Breast epithelium (tissue), 4 donors: ENCODE measurements at regions not wholly inside any gene's neighbourhood (a gene's known extent, or its start where the extent isn't known, plus 50 kb on each side); places are given as distances from the start of the nearest gene placed in this dataset.

Source experiments
- DNase-seq, 2 donors: peaks; one replicate each; pipeline ENCODE4 v3.0.0-alpha.2; 2019; ENCODE audit warnings: low spot score in 2 of 2
- H3K27ac ChIP-seq, 2 donors: fragments of 200-600 bp; sonication (generic) in 1 of 2; one replicate each; pipeline ENCODE4 v1.5.1; 2016 to 2019; ENCODE audit warnings: mild to moderate bottlenecking in 1 of 2
- H3K27me3 ChIP-seq, 2 donors: fragments of 200-600 bp; sonication (generic) in 1 of 2; one replicate each; pipeline versions ENCODE4 v1.5.1 to v1.6.0; 2017 to 2019; ENCODE audit warnings: control low read depth in 1 of 2, mild to moderate bottlenecking in 1 of 2
- H3K36me3 ChIP-seq: fragments of 200-600 bp; one replicate; pipeline ENCODE4 v1.5.1; 2019
- H3K4me1 ChIP-seq, 2 donors: fragments of 200-600 bp; sonication (generic); one replicate each; pipeline ENCODE4 v1.5.1; 2016 to 2019; ENCODE audit warnings: control low read depth in 1 of 2
- H3K4me3 ChIP-seq, 3 donors: fragments of 200-600 bp; sonication (generic); 1 replicate in 2 of 3; 2 replicates in 1 of 3; pipeline ENCODE4 v1.5.1; 2016 to 2019; ENCODE audit warnings: mild to moderate bottlenecking in 3 of 3, moderate library complexity in 2 of 3
- H3K9me3 ChIP-seq, 2 donors: fragments of 200-600 bp; sonication (generic) in 1 of 2; one replicate each; pipeline ENCODE4 v1.5.1; 2016 to 2019; ENCODE audit warnings: control low read depth in 1 of 2
- POLR2A ChIP-seq: fragments of 450-650 bp; IDR thresholded peaks from one replicate; pipeline ENCODE4 v1.6.1; 2016; ENCODE audit warnings: antibody characterized with exemption, mild to moderate bottlenecking, moderate library complexity
- POLR2AphosphoS5 ChIP-seq, 3 donors: sonication (generic); formaldehyde crosslinking; IDR thresholded peaks; one replicate each; pipeline ENCODE4 v1.6.1; 2017; ENCODE audit warnings: antibody characterized with exemption in 3 of 3
- intact Hi-C: fragments of 100-400 bp; cut with DNase I; formaldehyde crosslinking; loops from one replicate; pipeline ENCODE4 v1.15.1; 2023; ENCODE audit warnings: low total_unique reads
- TF ChIP-seq, protein P1 (sequence below), 3 donors: fragments of 450-650 bp; IDR thresholded peaks; one replicate each; pipeline ENCODE4 v1.5.1; 2016 to 2017; ENCODE audit warnings: antibody characterized with exemption in 3 of 3, mild to moderate bottlenecking in 3 of 3, moderate library complexity in 3 of 3

DNA sequence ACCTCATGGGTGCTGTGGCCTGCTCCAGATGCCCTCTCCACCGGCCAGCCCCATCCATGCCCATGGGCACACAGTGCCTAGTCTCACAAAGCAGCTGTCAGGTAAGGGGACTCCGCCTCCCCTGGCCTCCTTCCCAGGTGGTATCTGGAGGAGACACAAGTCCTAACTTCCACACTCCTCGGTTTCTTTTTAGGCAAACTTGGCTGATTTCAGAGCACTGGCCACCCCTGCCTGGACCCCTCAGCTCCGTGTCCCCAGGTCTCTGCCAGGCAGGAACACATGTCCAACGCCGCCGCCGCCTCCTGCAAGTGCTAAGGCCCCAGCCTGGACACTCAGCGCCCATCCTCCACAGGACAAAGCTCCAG is 324.1 kb upstream of the DIO3 start:
- intact Hi-C loops: no loop called here
- no peak overlapping the region for H3K4me3 ChIP-seq
- no peaks in the 10 kb centered on the region for H3K9me3 ChIP-seq
- no peak overlapping the region for H3K27ac ChIP-seq
- H3K27me3 ChIP-seq: peaks cover 0 to 8% of the 10 kb centered on the region in 2 donors
- H3K4me1 ChIP-seq: no peaks in the 10 kb centered on the region
- TF ChIP-seq, protein P1, sequence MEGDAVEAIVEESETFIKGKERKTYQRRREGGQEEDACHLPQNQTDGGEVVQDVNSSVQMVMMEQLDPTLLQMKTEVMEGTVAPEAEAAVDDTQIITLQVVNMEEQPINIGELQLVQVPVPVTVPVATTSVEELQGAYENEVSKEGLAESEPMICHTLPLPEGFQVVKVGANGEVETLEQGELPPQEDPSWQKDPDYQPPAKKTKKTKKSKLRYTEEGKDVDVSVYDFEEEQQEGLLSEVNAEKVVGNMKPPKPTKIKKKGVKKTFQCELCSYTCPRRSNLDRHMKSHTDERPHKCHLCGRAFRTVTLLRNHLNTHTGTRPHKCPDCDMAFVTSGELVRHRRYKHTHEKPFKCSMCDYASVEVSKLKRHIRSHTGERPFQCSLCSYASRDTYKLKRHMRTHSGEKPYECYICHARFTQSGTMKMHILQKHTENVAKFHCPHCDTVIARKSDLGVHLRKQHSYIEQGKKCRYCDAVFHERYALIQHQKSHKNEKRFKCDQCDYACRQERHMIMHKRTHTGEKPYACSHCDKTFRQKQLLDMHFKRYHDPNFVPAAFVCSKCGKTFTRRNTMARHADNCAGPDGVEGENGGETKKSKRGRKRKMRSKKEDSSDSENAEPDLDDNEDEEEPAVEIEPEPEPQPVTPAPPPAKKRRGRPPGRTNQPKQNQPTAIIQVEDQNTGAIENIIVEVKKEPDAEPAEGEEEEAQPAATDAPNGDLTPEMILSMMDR (IDR thresholded peaks at IDR 0.05): no peak
- TF ChIP-seq POLR2AphosphoS5 (IDR thresholded peaks at IDR 0.05): no peak
- TF ChIP-seq POLR2A: no peak
- H3K36me3 ChIP-seq: no peaks in the 10 kb centered on the region
- no peak for DNase-seq

DNA sequence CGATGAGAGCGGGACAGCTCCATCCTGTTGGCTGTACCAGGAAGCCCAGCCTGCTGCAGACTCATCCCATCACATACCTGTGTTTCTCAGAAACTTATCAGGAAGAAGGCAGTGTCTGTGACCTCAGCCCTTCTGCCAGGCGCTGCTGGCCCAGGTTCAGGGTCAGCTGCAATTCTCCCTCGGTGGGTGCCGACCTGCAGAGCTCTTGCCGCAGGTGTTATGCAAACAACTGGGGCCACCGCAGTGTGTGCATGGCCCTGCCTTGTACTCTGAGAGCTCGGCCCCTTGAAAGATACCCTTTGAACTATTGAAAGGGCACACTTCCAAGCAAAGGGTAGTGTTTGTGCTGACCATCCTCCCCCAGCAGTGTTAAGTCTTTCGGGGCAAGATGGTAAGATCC is 322.2 kb upstream of the DIO3 start:
- Histone ChIP-seq H3K9me3 (no peaks in the 10 kb centered on the region), H3K36me3 (no peaks in the 10 kb centered on the region), H3K27me3 (peaks cover 0 to 13% of the 10 kb centered on the region in 2 donors), H3K4me3 (no peak overlapping the region), H3K27ac (no peak overlapping the region), H3K4me1 (no peaks in the 10 kb centered on the region)
- TF ChIP-seq POLR2AphosphoS5 (IDR thresholded peaks at IDR 0.05): no peak
- TF ChIP-seq, protein P1 (IDR thresholded peaks at IDR 0.05): no peak
- TF ChIP-seq POLR2A: no peak
- DNase-seq: no peak
- intact Hi-C loops: no loop called here

DNA sequence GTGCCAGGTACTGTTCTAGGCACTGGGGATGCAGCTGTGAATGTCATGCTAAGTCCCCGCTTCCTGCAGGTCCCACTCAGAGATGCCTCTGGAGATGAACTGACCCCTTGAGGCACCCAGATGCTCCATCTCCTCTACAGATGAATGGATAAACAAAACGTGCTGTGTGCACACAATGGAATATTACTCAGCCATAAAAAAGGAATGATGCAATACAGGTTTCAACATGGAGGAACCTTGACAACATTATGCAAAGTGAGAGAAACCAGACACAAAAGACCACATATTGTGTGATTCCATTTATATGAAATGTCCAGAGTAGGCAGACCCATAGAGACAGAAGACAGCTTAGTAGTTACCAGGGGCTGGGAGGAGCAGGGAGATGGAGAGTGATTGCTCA is 320.1 kb upstream of the DIO3 start:
- Histone ChIP-seq H3K36me3 (no peaks in the 10 kb centered on the region), H3K9me3 (no peaks in the 10 kb centered on the region), H3K27me3 (peaks cover 0 to 13% of the 10 kb centered on the region in 2 donors), H3K4me3 (no peak overlapping the region), H3K27ac (no peak overlapping the region), H3K4me1 (no peaks in the 10 kb centered on the region)
- no peak for TF ChIP-seq POLR2A
- no peak for TF ChIP-seq POLR2AphosphoS5 (IDR thresholded peaks at IDR 0.05)
- TF ChIP-seq, protein P1 (IDR thresholded peaks at IDR 0.05): no peak
- intact Hi-C loops: no loop called here
- no peak for DNase-seq

DNA sequence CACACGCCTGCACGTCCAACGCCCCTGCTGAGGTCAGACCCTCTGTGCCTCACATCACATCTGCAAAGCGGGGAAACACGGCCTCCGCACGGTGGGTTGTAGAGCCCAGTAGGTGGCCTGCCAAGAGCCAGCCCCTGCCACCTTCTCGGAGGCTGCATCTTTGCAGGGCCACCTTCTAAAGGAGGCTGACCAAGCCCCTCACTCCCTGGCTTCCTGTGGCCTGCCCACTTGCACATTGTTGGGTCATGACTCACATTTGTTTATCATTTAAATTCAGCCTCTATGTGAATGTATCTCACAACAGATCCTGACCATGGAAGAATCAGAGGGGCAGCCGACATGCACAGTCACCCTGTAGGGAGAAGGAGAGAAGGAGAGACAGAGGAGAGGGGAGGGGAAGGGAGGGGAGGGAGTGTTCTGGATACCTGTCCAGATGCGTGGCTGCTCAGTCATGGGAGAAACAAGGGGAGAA is 319.5 kb upstream of the DIO3 start:
- Histone ChIP-seq H3K27me3 (peaks cover 0 to 8% of the 10 kb centered on the region in 2 donors), H3K36me3 (no peaks in the 10 kb centered on the region), H3K27ac (no peak overlapping the region), H3K9me3 (no peaks in the 10 kb centered on the region), H3K4me3 (no peak overlapping the region), H3K4me1 (no peaks in the 10 kb centered on the region)
- no peak for TF ChIP-seq POLR2AphosphoS5 (IDR thresholded peaks at IDR 0.05)
- TF ChIP-seq, protein P1 (IDR thresholded peaks at IDR 0.05): no peak
- no peak for TF ChIP-seq POLR2A
- intact Hi-C loops: no loop called here
- no peak for DNase-seq

DNA sequence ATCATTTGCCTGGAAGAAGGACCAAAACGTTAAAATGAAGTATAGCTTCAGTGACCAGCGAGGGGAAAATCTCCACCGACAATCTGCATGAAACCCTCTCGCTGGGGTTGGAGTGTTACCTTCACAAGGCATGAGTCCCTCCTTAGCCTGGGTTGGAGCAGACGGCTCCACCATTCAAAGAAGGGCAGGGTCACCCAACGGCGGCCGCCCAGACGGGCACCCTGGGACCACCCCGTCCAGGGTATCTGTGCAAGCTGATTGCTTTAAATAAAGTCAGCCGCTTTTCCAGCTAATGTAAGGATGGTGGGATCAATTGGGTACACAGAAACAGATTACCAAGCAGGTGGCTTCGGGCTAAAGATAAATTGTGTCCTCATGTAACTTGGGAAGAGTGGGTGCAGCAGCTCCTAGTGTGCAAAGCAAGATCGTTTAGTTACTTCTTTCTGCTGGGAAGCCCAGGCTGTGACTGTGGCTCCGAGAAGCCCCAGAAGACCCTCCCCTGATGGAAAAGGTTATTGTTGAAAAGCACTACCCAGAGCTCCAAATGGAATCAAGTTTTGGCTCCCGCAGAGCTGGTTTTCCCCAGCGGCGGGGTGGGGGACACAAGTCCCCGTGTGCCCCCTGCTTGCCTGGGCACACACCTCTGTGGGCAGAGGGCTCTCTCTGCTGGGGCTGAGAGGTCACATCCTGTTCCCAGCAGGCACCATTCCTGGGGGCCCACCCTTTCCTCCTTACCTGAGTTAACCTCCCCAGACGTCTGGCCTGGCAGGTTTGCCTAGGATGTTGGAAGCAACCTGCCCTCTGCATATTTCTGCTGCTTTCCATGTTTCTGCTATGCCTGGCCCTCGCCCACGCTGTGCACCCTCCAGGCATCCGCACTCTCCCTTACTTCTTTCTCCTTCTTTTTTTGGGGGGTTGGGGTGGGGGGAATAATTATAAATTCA is 318.6 kb upstream of the DIO3 start:
- Histone ChIP-seq H3K36me3 (no peaks in the 10 kb centered on the region), H3K27ac (no peak overlapping the region), H3K4me1 (no peaks in the 10 kb centered on the region), H3K9me3 (no peaks in the 10 kb centered on the region), H3K4me3 (no peak overlapping the region), H3K27me3 (peaks cover 0 to 6% of the 10 kb centered on the region in 2 donors)
- TF ChIP-seq POLR2AphosphoS5 (IDR thresholded peaks at IDR 0.05) (no peak), POLR2A (no peak)
- TF ChIP-seq, protein P1 (IDR thresholded peaks at IDR 0.05): no peak
- DNase-seq: peak in 1 of 2 donors; percentile 7
- intact Hi-C loops: no loop called here
